Trophoblast cell (in vitro differentiated cells and primary cell): ENCODE measurements at regions not wholly inside any gene's neighbourhood (a gene's known extent, or its start where the extent isn't known, plus 50 kb on each side); places are given as distances from the start of the nearest gene placed in this dataset.
A peak's percentile ranks its signal among the peaks of the same experiment; 100 is the strongest.
"Not testable (repeated sequence)": the region's sequence is repeated elsewhere in the genome, so short reads cannot be mapped to it uniquely, and the experiment has no call there.

Source experiments
- DNase-seq, 2 donors: peaks; one replicate each; pipeline ENCODE4 v3.0.0-alpha.2; 2016
- H2AFZ ChIP-seq: 2 replicates; pipeline ENCODE4 v1.6.1; 2013; ENCODE audit warnings: low read length, moderate library complexity, mild to moderate bottlenecking; ENCODE audit not compliant: insufficient read depth, poor library complexity
- H2AK5ac ChIP-seq: 2 replicates; pipeline ENCODE4 v1.6.1; 2013; ENCODE audit warnings: mild to moderate bottlenecking, low read length
- H2BK120ac ChIP-seq: 2 replicates; pipeline ENCODE4 v1.6.1; 2013; ENCODE audit warnings: low read length, mild to moderate bottlenecking, moderate library complexity; ENCODE audit not compliant: insufficient read depth, poor library complexity
- H2BK12ac ChIP-seq: 2 replicates; pipeline ENCODE4 v1.6.1; 2013; ENCODE audit warnings: mild to moderate bottlenecking, low read length, moderate library complexity
- H2BK5ac ChIP-seq: 2 replicates; pipeline ENCODE4 v1.6.1; 2013; ENCODE audit warnings: low read length, low read depth, moderate library complexity, mild to moderate bottlenecking; ENCODE audit not compliant: poor library complexity
- H3K14ac ChIP-seq: 2 replicates; pipeline ENCODE4 v1.6.1; 2013; ENCODE audit warnings: mild to moderate bottlenecking, low read length
- H3K18ac ChIP-seq: 2 replicates; pipeline ENCODE4 v1.6.1; 2013; ENCODE audit warnings: mild to moderate bottlenecking, low read length
- H3K23ac ChIP-seq: 2 replicates; pipeline ENCODE4 v1.6.1; 2013; ENCODE audit warnings: low read length
- H3K27ac ChIP-seq: 2 replicates; pipeline ENCODE4 v1.5.1; 2013; ENCODE audit warnings: low read depth, mild to moderate bottlenecking, inconsistent platforms, low read length, moderate library complexity
- H3K27me3 ChIP-seq: 2 replicates; pipeline ENCODE4 v1.6.1; 2013; ENCODE audit warnings: inconsistent platforms, mild to moderate bottlenecking, low read length, moderate library complexity; ENCODE audit not compliant: insufficient read depth
- H3K36me3 ChIP-seq, 2 experiments: 1 replicate in 1 of 2; 2 replicates in 1 of 2; pipeline ENCODE4 v1.6.1; 2013; ENCODE audit warnings: low read length in 2 of 2, mild to moderate bottlenecking in 2 of 2, moderate library complexity in 1 of 2; ENCODE audit not compliant: insufficient read depth in 2 of 2, control insufficient read depth in 1 of 2
- H3K4ac ChIP-seq: 2 replicates; pipeline ENCODE4 v1.6.1; 2013; ENCODE audit warnings: low read depth, mild to moderate bottlenecking, low read length, moderate library complexity
- H3K4me1 ChIP-seq, 2 experiments: 1 replicate in 1 of 2; 2 replicates in 1 of 2; pipeline ENCODE4 v1.6.1; 2013; ENCODE audit warnings: low read length in 2 of 2, mild to moderate bottlenecking in 2 of 2, moderate library complexity in 1 of 2; ENCODE audit not compliant: insufficient read depth in 2 of 2, control insufficient read depth in 1 of 2
- H3K4me2 ChIP-seq: 2 replicates; pipeline ENCODE4 v1.6.1; 2013; ENCODE audit warnings: inconsistent platforms, mild to moderate bottlenecking, low read length, moderate library complexity
- H3K4me3 ChIP-seq: 2 replicates; pipeline ENCODE4 v1.5.1; 2013; ENCODE audit warnings: mild to moderate bottlenecking, low read depth, low read length, inconsistent platforms
- H3K79me1 ChIP-seq: one replicate; pipeline ENCODE4 v1.6.1; 2013; ENCODE audit warnings: low read length
- H3K79me2 ChIP-seq: 2 replicates; pipeline ENCODE4 v1.6.1; 2013; ENCODE audit warnings: low read length, mild to moderate bottlenecking; ENCODE audit not compliant: control insufficient read depth, insufficient read depth, poor library complexity
- H3K9ac ChIP-seq: 2 replicates; pipeline ENCODE4 v1.6.1; 2013; ENCODE audit warnings: mild to moderate bottlenecking, low read length
- H3K9me3 ChIP-seq: 2 replicates; pipeline ENCODE4 v1.6.1; 2013; ENCODE audit warnings: low read depth, mild to moderate bottlenecking, control low read depth, inconsistent platforms, low read length; ENCODE audit not compliant: insufficient read depth
- H4K12ac ChIP-seq: 2 replicates; pipeline ENCODE4 v1.6.1; 2013; ENCODE audit warnings: low read depth, mild to moderate bottlenecking, low read length, moderate library complexity
- H4K8ac ChIP-seq: 2 replicates; pipeline ENCODE4 v1.6.1; 2013; ENCODE audit warnings: low read depth, mild to moderate bottlenecking, low read length, moderate library complexity
- H4K91ac ChIP-seq: one replicate; pipeline ENCODE4 v1.6.1; 2013; ENCODE audit warnings: low read depth, mild to moderate bottlenecking, low read length, moderate library complexity
- WGBS: extraction: QIAGEN DNeasy Blood & Tissue Kit; methylation state at CpG from one replicate; pipeline ENCODE4 v1.1.7; 2013; ENCODE audit warnings: missing lambda C conversion rate; ENCODE audit not compliant: insufficient read length, insufficient coverage; ENCODE audit errors: extremely low coverage; 5-methylcytosine and 5-hydroxymethylcytosine counted together

GRCh38 chr3:159316706-159317105 is 514.9 kb downstream of the MFSD1 start:
- not testable (repeated sequence) for H3K4ac ChIP-seq

GRCh38 chr3:159319156-159319555 is 517.3 kb downstream of the MFSD1 start:
- no peak overlapping the region for H2BK5ac ChIP-seq
- H3K79me2 ChIP-seq: no peaks in the 10 kb centered on the region
- no peaks in the 10 kb centered on the region for H3K79me1 ChIP-seq
- no peak overlapping the region for H4K12ac ChIP-seq
- no peak for DNase-seq
- no peak overlapping the region for H2AK5ac ChIP-seq
- H3K27me3 ChIP-seq: no peaks in the 10 kb centered on the region
- no peak overlapping the region for H3K9ac ChIP-seq
- no peak overlapping the region for H3K4me2 ChIP-seq
- no peak overlapping the region for H2AFZ ChIP-seq
- H3K18ac ChIP-seq: no peak overlapping the region
- H3K14ac ChIP-seq: no peak overlapping the region
- H3K4me3 ChIP-seq: no peak overlapping the region
- H4K8ac ChIP-seq: no peak overlapping the region
- no peak overlapping the region for H3K4ac ChIP-seq
- H2BK120ac ChIP-seq: no peak overlapping the region
- H2BK12ac ChIP-seq: no peak overlapping the region
- H3K4me1 ChIP-seq: no peaks in the 10 kb centered on the region
- H4K91ac ChIP-seq: no peak overlapping the region
- no peaks in the 10 kb centered on the region for H3K36me3 ChIP-seq
- no peaks in the 10 kb centered on the region for H3K9me3 ChIP-seq
- H3K27ac ChIP-seq: no peak overlapping the region
- no peak overlapping the region for H3K23ac ChIP-seq

More at GRCh38 chr3:159316706-159317105, 514.9 kb downstream of the MFSD1 start:
- H3K9me3 ChIP-seq, H3K36me3 ChIP-seq, H3K18ac ChIP-seq, H3K23ac ChIP-seq, H2BK12ac ChIP-seq, H3K27ac ChIP-seq, H2AFZ ChIP-seq, H4K8ac ChIP-seq, H3K4me3 ChIP-seq, H3K4me2 ChIP-seq, H3K79me2 ChIP-seq, H3K14ac ChIP-seq, H4K91ac ChIP-seq, H3K4me1 ChIP-seq, H3K27me3 ChIP-seq, DNase-seq, H4K12ac ChIP-seq, H3K79me1 ChIP-seq, H2BK120ac ChIP-seq, H3K9ac ChIP-seq, H2AK5ac ChIP-seq, H2BK5ac ChIP-seq: not testable (repeated sequence)
- WGBS: no CpG with 5 or more reads among the region's 3 CpGs

- Histone ChIP-seq H4K12ac (no peak overlapping the region), H3K79me1 (no peaks in the 10 kb centered on the region), H2BK12ac (no peak overlapping the region), H3K9ac (no peak overlapping the region), H3K4me3 (no peak overlapping the region), H3K36me3 (no peaks in the 10 kb centered on the region), H3K4ac (no peak overlapping the region), H4K8ac (no peak overlapping the region), H3K23ac (no peak overlapping the region), H2BK120ac (no peak overlapping the region), H2AFZ (no peak overlapping the region), H3K4me2 (no peak overlapping the region), H3K18ac (no peak overlapping the region), H3K4me1 (no peaks in the 10 kb centered on the region), H3K27me3 (no peaks in the 10 kb centered on the region), H4K91ac (no peak overlapping the region), H2AK5ac (no peak overlapping the region), H3K9me3 (no peaks in the 10 kb centered on the region), H3K79me2 (no peaks in the 10 kb centered on the region), H3K14ac (no peak overlapping the region), H2BK5ac (no peak overlapping the region), H3K27ac (no peak overlapping the region)
- WGBS: no CpG with 5 or more reads among the region's 8 CpGs
- peak; percentile 13 to 65 for DNase-seq
Observed at GRCh38 chr3:159322322-159322939, 520.6 kb downstream of the MFSD1 start.

DNA sequence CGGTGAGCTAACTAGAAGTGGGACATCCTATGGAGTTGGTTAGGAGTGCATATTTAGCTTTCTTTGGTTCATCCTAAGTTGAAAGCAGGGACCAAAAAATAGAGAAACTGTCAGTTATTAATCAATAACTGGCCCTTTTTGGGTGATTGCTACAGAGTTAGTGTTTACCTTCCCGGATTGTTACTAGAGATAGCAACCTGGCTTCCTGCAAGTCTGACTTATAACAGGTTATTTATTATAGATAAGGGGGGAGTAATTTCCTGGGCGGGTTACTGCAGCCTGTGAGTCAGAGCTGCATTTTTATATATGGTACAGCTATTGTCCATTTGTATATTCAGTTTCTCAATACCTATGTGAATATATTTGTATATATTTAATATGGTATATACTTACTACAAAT is 522.0 kb downstream of the MFSD1 start:
- no peak for DNase-seq
- Histone ChIP-seq H3K79me1 (no peaks in the 10 kb centered on the region), H3K79me2 (no peaks in the 10 kb centered on the region), H3K9me3 (no peaks in the 10 kb centered on the region), H3K4ac (no peak overlapping the region), H2BK5ac (no peak overlapping the region), H2AFZ (no peak overlapping the region), H3K4me3 (no peak overlapping the region), H4K8ac (no peak overlapping the region), H3K14ac (no peak overlapping the region), H4K12ac (no peak overlapping the region), H4K91ac (no peak overlapping the region), H3K27ac (no peak overlapping the region), H2BK12ac (no peak overlapping the region), H3K18ac (no peak overlapping the region), H3K36me3 (no peaks in the 10 kb centered on the region), H2BK120ac (no peak overlapping the region), H3K4me2 (no peak overlapping the region), H3K23ac (no peak overlapping the region), H3K9ac (no peak overlapping the region), H3K27me3 (no peaks in the 10 kb centered on the region), H2AK5ac (no peak overlapping the region), H3K4me1 (no peaks in the 10 kb centered on the region)
- WGBS: no CpG with 5 or more reads among the region's 3 CpGs
